A549 (cell line): ENCODE measurements at regions not wholly inside any gene's neighbourhood (a gene's known extent, or its start where the extent isn't known, plus 50 kb on each side); places are given as distances from the start of the nearest gene placed in this dataset.

ENCODE experiments used
- ATAC-seq, 2 experiments: fragments of 200-7000 bp in 1 of 2; fragments of >200 bp in 1 of 2; cut with Nextera tagmentation in 1 of 2; cut with Tn5 transposase in 1 of 2; 3 replicates each; pipeline versions ENCODE4 v1.8.0 to v1.9.1; 2018 to 2020; ENCODE audit warnings: mild to moderate bottlenecking in 1 of 2, moderate library complexity in 1 of 2
- CTCF ChIA-PET: fragments of 300-600 bp; sonication (Branson Sonifier 250); formaldehyde crosslinking; extraction: SDS; loops from one replicate; lab custom pipeline; 2021; ENCODE audit warnings: antibody characterized with exemption, inconsistent platforms; lab: Yijun Ruan, JAX
- POLR2A ChIA-PET: fragments of 350-600 bp; formaldehyde crosslinking; extraction: SDS; loops from one replicate; lab custom pipeline; 2021; ENCODE audit warnings: antibody characterized with exemption, inconsistent platforms; lab: Yijun Ruan, JAX
- DNase-seq, 2 experiments: peaks; one replicate each; pipeline versions ENCODE4 v3.0.0 to v3.0.0-alpha.2; 2011 to 2016; ENCODE audit warnings: low read depth in 1 of 2, low spot score in 1 of 2
- FAIRE-seq: peaks from 2 replicates; lab custom pipeline; 2011; peaks lifted over from hg19 to GRCh38; lab: Jason Lieb, UNC
- H3K27ac ChIP-seq, 2 experiments: fragments of >200 bp; sonication (Bioruptor Twin); formaldehyde crosslinking; 3 replicates each; pipeline ENCODE4 v1.5.1; 2016 to 2017
- H3K4me1 ChIP-seq: fragments of >200 bp; sonication (Bioruptor Twin); formaldehyde crosslinking; 3 replicates; pipeline ENCODE4 v1.6.1; 2016
- H3K4me2 ChIP-seq: fragments of >200 bp; sonication (Bioruptor Twin); formaldehyde crosslinking; 3 replicates; pipeline ENCODE4 v1.6.1; 2016
- H3K4me3 ChIP-seq: fragments of >200 bp; sonication (Bioruptor Twin); formaldehyde crosslinking; 3 replicates; pipeline ENCODE4 v1.5.1; 2016
- H3K9me3 ChIP-seq: fragments of >200 bp; sonication (Bioruptor Twin); formaldehyde crosslinking; 3 replicates; pipeline ENCODE4 v1.6.1; 2016
- BHLHE40 ChIP-seq: IDR thresholded peaks from 2 replicates; pipeline ENCODE4 v1.6.1; 2012; ENCODE audit warnings: low read depth, low read length, inconsistent platforms
- CBX2 ChIP-seq: fragments of 200-600 bp; sonication (generic); IDR thresholded peaks from 2 replicates; pipeline ENCODE4 v1.6.1; 2016; ENCODE audit warnings: low read depth, mild to moderate bottlenecking, borderline replicate concordance
- CBX8 ChIP-seq: fragments of 200-600 bp; sonication (generic); IDR thresholded peaks from 2 replicates; pipeline ENCODE4 v1.6.1; 2016
- CEBPB ChIP-seq, 2 experiments: fragments of >200 bp in 1 of 2; sonication (Bioruptor Twin) in 1 of 2; formaldehyde crosslinking in 1 of 2; IDR thresholded peaks; 2 replicates each; pipeline ENCODE4 v1.6.1; 2012 to 2016
- CHD2 ChIP-seq: fragments of 150-350 bp; IDR thresholded peaks from 2 replicates; pipeline ENCODE4 v1.6.1; 2014; ENCODE audit warnings: low read length; ENCODE audit not compliant: partially characterized antibody
- CHD4 ChIP-seq: fragments of 200-600 bp; sonication (generic); IDR thresholded peaks from 2 replicates; pipeline ENCODE4 v1.6.1; 2016; ENCODE audit warnings: antibody characterized with exemption, mild to moderate bottlenecking, borderline replicate concordance
- ELK1 ChIP-seq: fragments of 150-350 bp; IDR thresholded peaks from 2 replicates; pipeline ENCODE4 v1.6.1; 2014; ENCODE audit warnings: low read depth, mild to moderate bottlenecking, low read length
- FOSL2 ChIP-seq, 2 experiments: fragments of 450-650 bp in 1 of 2; fragments of >200 bp in 1 of 2; sonication (Bioruptor Twin) in 1 of 2; formaldehyde crosslinking; IDR thresholded peaks; 2 replicates each; pipeline versions ENCODE4 v1.5.0 to v1.6.1; 2016 to 2020; ENCODE audit warnings: mild to moderate bottlenecking in 1 of 2, moderate library complexity in 1 of 2
- HEYL ChIP-seq: fragments of 250-450 bp; sonication (Bioruptor Pico); IDR thresholded peaks from 2 replicates; pipeline ENCODE4 v1.8.0; 2021; ENCODE audit warnings: mild to moderate bottlenecking, moderate library complexity
- HOXA7 ChIP-seq: fragments of 250-450 bp; sonication (Bioruptor Pico); IDR thresholded peaks from 2 replicates; pipeline ENCODE4 v1.5.0; 2020; ENCODE audit warnings: mild to moderate bottlenecking, moderate library complexity
- HOXB13 ChIP-seq: fragments of 250-450 bp; sonication (Bioruptor Pico); IDR thresholded peaks from 2 replicates; pipeline ENCODE4 v1.5.0; 2020; ENCODE audit warnings: low read depth, mild to moderate bottlenecking, moderate library complexity
- KDM1A ChIP-seq: fragments of 200-600 bp; sonication (generic); IDR thresholded peaks from 2 replicates; pipeline ENCODE4 v1.6.1; 2016; ENCODE audit warnings: low read depth, mild to moderate bottlenecking
- KDM5A ChIP-seq: fragments of 200-600 bp; sonication (generic); IDR thresholded peaks from 2 replicates; pipeline ENCODE4 v1.6.1; 2016; ENCODE audit warnings: antibody characterized with exemption, mild to moderate bottlenecking
- MAX ChIP-seq: IDR thresholded peaks from 2 replicates; pipeline ENCODE4 v1.6.1; 2012
- MAZ ChIP-seq: fragments of 150-350 bp; IDR thresholded peaks from 2 replicates; pipeline ENCODE4 v1.6.1; 2014; ENCODE audit warnings: antibody characterized with exemption, low read depth, low read length, borderline replicate concordance
- MYC ChIP-seq: IDR thresholded peaks from 2 replicates; pipeline ENCODE4 v1.6.1; 2012; ENCODE audit warnings: mild to moderate bottlenecking, inconsistent platforms, low read length, improper control_type of control experiment, borderline replicate concordance
- NFE2L2 ChIP-seq: fragments of 150-350 bp; conservative IDR thresholded peaks from 2 replicates; pipeline ENCODE4 v1.6.1; 2014; ENCODE audit warnings: low read length
- POLR2AphosphoS2 ChIP-seq: conservative IDR thresholded peaks from 2 replicates; pipeline ENCODE4 v1.6.1; 2012; ENCODE audit warnings: low read length, improper control_type of control experiment, inconsistent platforms
- RARB ChIP-seq: fragments of 250-450 bp; sonication (Bioruptor Pico); IDR thresholded peaks from 2 replicates; pipeline ENCODE4 v1.8.0; 2021; ENCODE audit warnings: mild to moderate bottlenecking, moderate library complexity
- RCOR1 ChIP-seq: fragments of 150-350 bp; IDR thresholded peaks from 2 replicates; pipeline ENCODE4 v1.6.1; 2014; ENCODE audit warnings: antibody characterized with exemption, low read length, low read depth
- REST ChIP-seq: fragments of 200-600 bp; sonication (generic); IDR thresholded peaks from 2 replicates; pipeline ENCODE4 v1.6.1; 2016; ENCODE audit warnings: antibody characterized with exemption, mild to moderate bottlenecking, moderate library complexity
- RFX5 ChIP-seq: fragments of 450-650 bp; IDR thresholded peaks from 2 replicates; pipeline ENCODE4 v1.7.1; 2014; ENCODE audit warnings: antibody characterized with exemption, mild to moderate bottlenecking, moderate library complexity
- RNF2 ChIP-seq: fragments of 200-600 bp; sonication (generic); IDR thresholded peaks from 2 replicates; pipeline ENCODE4 v1.6.1; 2016; ENCODE audit warnings: low read depth, mild to moderate bottlenecking, antibody characterized with exemption, moderate library complexity, borderline replicate concordance
- SREBF2 ChIP-seq: fragments of 450-650 bp; IDR thresholded peaks from 2 replicates; pipeline ENCODE4 v1.6.1; 2014; ENCODE audit warnings: mild to moderate bottlenecking, moderate library complexity
- USF2 ChIP-seq: fragments of 450-650 bp; IDR thresholded peaks from 2 replicates; pipeline ENCODE4 v1.6.1; 2014; ENCODE audit warnings: antibody characterized with exemption
- ZNF302 ChIP-seq: fragments of 250-450 bp; sonication (Bioruptor Pico); IDR thresholded peaks from 2 replicates; pipeline ENCODE4 v1.9.0; 2021; ENCODE audit warnings: inconsistent platforms, mild to moderate bottlenecking, moderate library complexity
- WGBS: methylation state at CpG from one replicate; pipeline ENCODE4 v1.1.6; 2017; ENCODE audit errors: missing lambda C conversion rate; 5-methylcytosine and 5-hydroxymethylcytosine counted together

- TF ChIP-seq RNF2 (no peak), CBX2 (no peak), NFE2L2 (no peak), ZNF302 (CRISPR knock-in tag) (no peak), HOXB13 (CRISPR knock-in tag) (no peak), FOSL2 (IDR thresholded peaks at IDR 0.05) (no peak), FOSL2 (CRISPR knock-in tag; IDR thresholded peaks at IDR 0.05) (no peak), HEYL (CRISPR knock-in tag) (no peak), CBX8 (no peak), CHD2 (no peak), MYC (no peak), SREBF2 (no peak), USF2 (no peak), RFX5 (no peak), REST (no peak), HOXA7 (CRISPR knock-in tag) (no peak)
- TF ChIP-seq, all 56 proteins: peak for 0
- Histone ChIP-seq H3K4me3 (no peak overlapping the region), H3K27ac (peak overlapping the region; percentile 38 to 66; a peak in 4 of 6 replicates), H3K4me1 (peaks cover 20% of the 10 kb centered on the region; the same call in 1 of the 3 replicates), H3K4me2 (no peak overlapping the region), H3K9me3 (no peaks in the 10 kb centered on the region)
- POLR2A ChIA-PET: no interaction called here
- DNase-seq (peak; percentile 7 to 16), FAIRE-seq (no peak), ATAC-seq (peak in 1 of 2 experiments; percentile 68; a peak in 3 of 6 replicates)
- 52% methylated on average over 6 of the region's 6 CpGs for WGBS
- CTCF ChIA-PET: interaction anchor here (0.5 kb wide), 1 partner anchor 42 kb away, joined by 3 read pairs; no protein-coding TSS in a partner anchor
These were observed 494.3 kb downstream of the COG6 start for GRCh38 chr13:40149611-40150274.

GRCh38 chr13:40151673-40152072, 496.2 kb downstream of the COG6 start:
- WGBS: 96% methylated on average over 2 of the region's 2 CpGs
- peak overlapping the region; percentile 28 to 55; a peak in 4 of 6 replicates for H3K27ac ChIP-seq
- FAIRE-seq: no peak

More at GRCh38 chr13:40151673-40152072, 496.2 kb downstream of the COG6 start:
- no peak for ATAC-seq
- DNase-seq: no peak
- Histone ChIP-seq H3K4me2 (0 out of 3 replicates have a peak overlapping the region, but pooled peaks have one; percentile 30), H3K9me3 (no peaks in the 10 kb centered on the region), H3K4me1 (peaks cover 20% of the 10 kb centered on the region; the same call in 1 of the 3 replicates), H3K4me3 (no peak overlapping the region)
- ChIA-PET POLR2A (no interaction called here), CTCF (no interaction called here)
- TF ChIP-seq POLR2AphosphoS2 (no peak), SREBF2 (no peak), KDM5A (no peak), RCOR1 (no peak), ELK1 (no peak), CEBPB (IDR thresholded peaks at IDR 0.05) (no peak), MAX (no peak), BHLHE40 (no peak), KDM1A (no peak), RARB (CRISPR knock-in tag) (no peak), MAZ (no peak), CHD4 (no peak), CBX2 (no peak), CBX8 (no peak), RFX5 (no peak), RNF2 (no peak)
